ENCODE measurements at regions not wholly inside any gene's neighbourhood (a gene's known extent, or its start where the extent isn't known, plus 50 kb on each side); places are given as distances from the start of the nearest gene placed in this dataset.
"Not testable (repeated sequence)": the region's sequence is repeated elsewhere in the genome, so short reads cannot be mapped to it uniquely, and the experiment has no call there.

DNA sequence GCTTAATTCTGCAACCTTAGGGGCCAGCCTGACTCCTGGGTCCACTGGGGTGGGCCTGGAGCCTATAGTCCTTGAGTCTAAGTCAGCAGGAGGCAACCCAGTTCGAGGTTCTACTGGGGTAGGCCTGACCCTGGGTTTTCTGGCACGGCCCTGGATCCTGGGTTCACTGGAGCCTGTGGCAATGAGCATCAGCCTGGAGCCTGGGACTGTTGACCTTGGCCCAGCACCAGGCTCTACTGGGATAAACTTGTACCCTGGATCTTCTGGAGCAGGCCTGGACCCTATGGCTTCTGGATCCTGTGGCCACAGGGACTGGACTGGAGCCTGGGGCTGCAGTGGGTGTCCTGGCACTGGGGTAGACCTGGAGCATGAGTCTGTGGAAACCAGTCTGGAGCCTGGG lies 874.3 kb upstream of the INTU start:
- H3K9me3 Mint-ChIP-seq = peaks cover 4% of the 10 kb centered on the region
- no peaks in the 10 kb centered on the region for H3K36me3 Mint-ChIP-seq (ENCODE audit: low read depth)
- no peak for DNase-seq (ENCODE audit: low read depth, low spot score)
- no peaks in the 10 kb centered on the region for H3K4me1 Mint-ChIP-seq
- no peak overlapping the region for H3K4me3 Mint-ChIP-seq
- no peaks in the 10 kb centered on the region for H3K27me3 Mint-ChIP-seq (ENCODE audit: low read depth)
- TF ChIP-seq, protein P1, sequence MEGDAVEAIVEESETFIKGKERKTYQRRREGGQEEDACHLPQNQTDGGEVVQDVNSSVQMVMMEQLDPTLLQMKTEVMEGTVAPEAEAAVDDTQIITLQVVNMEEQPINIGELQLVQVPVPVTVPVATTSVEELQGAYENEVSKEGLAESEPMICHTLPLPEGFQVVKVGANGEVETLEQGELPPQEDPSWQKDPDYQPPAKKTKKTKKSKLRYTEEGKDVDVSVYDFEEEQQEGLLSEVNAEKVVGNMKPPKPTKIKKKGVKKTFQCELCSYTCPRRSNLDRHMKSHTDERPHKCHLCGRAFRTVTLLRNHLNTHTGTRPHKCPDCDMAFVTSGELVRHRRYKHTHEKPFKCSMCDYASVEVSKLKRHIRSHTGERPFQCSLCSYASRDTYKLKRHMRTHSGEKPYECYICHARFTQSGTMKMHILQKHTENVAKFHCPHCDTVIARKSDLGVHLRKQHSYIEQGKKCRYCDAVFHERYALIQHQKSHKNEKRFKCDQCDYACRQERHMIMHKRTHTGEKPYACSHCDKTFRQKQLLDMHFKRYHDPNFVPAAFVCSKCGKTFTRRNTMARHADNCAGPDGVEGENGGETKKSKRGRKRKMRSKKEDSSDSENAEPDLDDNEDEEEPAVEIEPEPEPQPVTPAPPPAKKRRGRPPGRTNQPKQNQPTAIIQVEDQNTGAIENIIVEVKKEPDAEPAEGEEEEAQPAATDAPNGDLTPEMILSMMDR (conservative IDR thresholded peaks at IDR 0.05) = no peak
- H3K27ac Mint-ChIP-seq (ENCODE audit: unreplicated experiment) = no peak overlapping the region

DNA sequence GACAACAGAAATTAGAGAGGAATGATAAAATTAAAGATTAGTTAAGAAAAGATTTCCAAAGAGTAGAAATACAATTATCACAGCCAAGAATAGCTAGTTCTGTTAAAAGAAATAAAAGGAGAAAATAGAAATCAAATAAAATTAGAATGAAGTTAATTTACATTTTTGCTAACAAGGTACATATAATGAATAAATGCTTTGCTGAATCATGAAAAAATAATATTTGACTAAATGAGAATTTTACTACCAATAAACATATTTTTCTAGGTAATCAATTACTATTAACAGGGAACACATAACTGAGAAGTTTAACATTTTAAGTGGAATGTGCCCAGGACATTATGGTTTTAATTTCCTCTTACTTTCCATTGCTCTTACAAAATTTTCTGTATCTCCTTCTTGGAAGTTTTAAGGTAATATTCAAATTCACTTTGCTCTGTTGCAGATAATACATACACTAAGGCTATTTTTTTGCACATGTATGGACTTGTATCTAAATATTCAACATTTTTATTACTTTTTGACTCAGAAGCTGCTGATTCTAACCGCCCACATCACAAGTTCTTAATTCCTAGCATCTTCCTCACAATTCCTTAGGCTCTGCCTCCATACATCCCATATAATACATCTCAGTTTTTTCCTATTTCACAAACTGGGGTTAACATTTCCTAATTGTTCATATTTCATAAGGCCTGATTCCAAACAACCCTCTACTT lies 870.7 kb upstream of the INTU start:
- Mint-ChIP-seq H3K9me3 (peaks cover 4% of the 10 kb centered on the region), H3K36me3 (ENCODE audit: low read depth) (no peaks in the 10 kb centered on the region), H3K27me3 (ENCODE audit: low read depth) (no peaks in the 10 kb centered on the region), H3K4me3 (no peak overlapping the region), H3K4me1 (no peaks in the 10 kb centered on the region), H3K27ac (ENCODE audit: unreplicated experiment) (no peak overlapping the region)
- TF ChIP-seq, protein P1 (conservative IDR thresholded peaks at IDR 0.05) = no peak
- no peak for DNase-seq (ENCODE audit: low read depth, low spot score)

DNA sequence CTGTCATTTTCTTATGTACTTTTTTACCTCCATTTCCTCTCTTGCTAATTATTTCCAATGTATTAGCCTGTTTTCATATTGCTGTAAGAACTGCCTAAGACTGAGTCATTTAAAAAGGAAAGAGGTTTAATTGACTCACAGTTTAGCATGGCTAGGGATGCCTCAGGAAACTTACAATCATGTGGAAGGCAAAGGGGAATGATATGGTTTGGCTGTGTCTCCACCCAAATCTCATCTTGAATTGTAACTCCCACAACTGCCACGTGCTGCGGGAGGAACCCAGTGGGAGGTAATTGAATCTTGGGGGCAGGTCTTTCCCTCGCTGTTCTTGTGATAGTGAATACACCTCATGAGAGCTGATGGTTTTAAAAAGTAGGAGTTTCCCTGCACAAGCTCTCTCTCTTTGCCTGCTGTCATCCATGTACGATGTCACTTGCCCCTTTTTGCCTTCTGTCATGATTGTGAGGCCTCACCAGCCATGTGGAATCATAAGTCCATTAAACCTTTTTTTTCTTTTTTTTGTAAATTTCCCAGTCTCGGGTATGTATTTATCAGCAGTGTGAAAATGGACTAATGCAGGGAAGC lies 870.0 kb upstream of the INTU start:
- no peak overlapping the region for H3K4me3 Mint-ChIP-seq
- H3K27ac Mint-ChIP-seq (ENCODE audit: unreplicated experiment) = no peak overlapping the region
- H3K9me3 Mint-ChIP-seq = peaks cover 4% of the 10 kb centered on the region
- no peaks in the 10 kb centered on the region for H3K36me3 Mint-ChIP-seq (ENCODE audit: low read depth)
- no peak for DNase-seq (ENCODE audit: low read depth, low spot score)
- no peaks in the 10 kb centered on the region for H3K4me1 Mint-ChIP-seq
- TF ChIP-seq, protein P1 (conservative IDR thresholded peaks at IDR 0.05) = no peak
- H3K27me3 Mint-ChIP-seq (ENCODE audit: low read depth) = no peaks in the 10 kb centered on the region

DNA sequence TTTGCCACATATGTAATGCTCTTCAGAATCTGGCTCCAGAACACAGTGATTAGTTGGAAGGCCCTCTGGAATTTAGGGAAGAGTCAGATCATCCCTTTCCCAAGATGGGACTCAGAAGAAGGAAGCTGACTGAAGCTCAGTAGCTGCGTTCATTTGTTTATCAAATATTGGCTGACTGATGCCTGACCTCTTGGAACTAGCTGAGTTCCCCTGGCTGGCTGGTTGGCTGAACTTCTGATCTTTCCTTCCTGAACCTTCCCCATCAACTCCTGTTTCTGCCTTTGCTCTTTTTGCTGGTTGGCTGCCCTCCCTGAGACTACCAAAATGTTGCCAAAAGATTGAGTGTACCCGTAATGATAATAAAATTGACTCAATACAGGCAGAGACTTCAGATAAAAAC lies 866.5 kb upstream of the INTU start:
- no peaks in the 10 kb centered on the region for H3K4me1 Mint-ChIP-seq
- H3K4me3 Mint-ChIP-seq = no peak overlapping the region
- no peaks in the 10 kb centered on the region for H3K36me3 Mint-ChIP-seq (ENCODE audit: low read depth)
- H3K9me3 Mint-ChIP-seq = peaks cover 4% of the 10 kb centered on the region
- H3K27me3 Mint-ChIP-seq (ENCODE audit: low read depth) = no peaks in the 10 kb centered on the region
- no peak for DNase-seq (ENCODE audit: low read depth, low spot score)
- TF ChIP-seq, protein P1 (conservative IDR thresholded peaks at IDR 0.05) = no peak
- no peak overlapping the region for H3K27ac Mint-ChIP-seq (ENCODE audit: unreplicated experiment)

DNA sequence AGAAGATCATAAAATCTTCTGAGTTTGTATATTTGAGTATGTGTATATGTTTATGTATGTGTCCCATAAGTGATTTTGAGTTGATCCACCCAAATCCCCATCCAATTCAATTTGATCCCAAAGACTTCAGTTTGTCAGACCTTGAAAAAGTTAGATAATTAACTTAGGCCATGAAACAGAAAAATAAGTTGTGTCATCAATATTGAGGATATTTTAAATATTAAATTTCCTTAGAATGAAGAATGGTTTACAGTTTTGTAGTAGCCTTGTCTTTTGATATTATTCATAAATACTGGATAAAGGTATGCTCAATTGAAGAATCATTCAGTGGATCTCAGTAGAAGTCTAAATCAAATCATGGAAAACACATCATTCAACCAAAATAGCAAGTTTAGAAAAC lies 864.4 kb upstream of the INTU start:
- Mint-ChIP-seq H3K36me3 (ENCODE audit: low read depth) (no peaks in the 10 kb centered on the region), H3K4me3 (no peak overlapping the region), H3K27ac (ENCODE audit: unreplicated experiment) (no peak overlapping the region), H3K27me3 (ENCODE audit: low read depth) (no peaks in the 10 kb centered on the region), H3K4me1 (no peaks in the 10 kb centered on the region), H3K9me3 (peaks cover 4% of the 10 kb centered on the region)
- no peak for DNase-seq (ENCODE audit: low read depth, low spot score)
- TF ChIP-seq, protein P1 (conservative IDR thresholded peaks at IDR 0.05) = no peak

DNA sequence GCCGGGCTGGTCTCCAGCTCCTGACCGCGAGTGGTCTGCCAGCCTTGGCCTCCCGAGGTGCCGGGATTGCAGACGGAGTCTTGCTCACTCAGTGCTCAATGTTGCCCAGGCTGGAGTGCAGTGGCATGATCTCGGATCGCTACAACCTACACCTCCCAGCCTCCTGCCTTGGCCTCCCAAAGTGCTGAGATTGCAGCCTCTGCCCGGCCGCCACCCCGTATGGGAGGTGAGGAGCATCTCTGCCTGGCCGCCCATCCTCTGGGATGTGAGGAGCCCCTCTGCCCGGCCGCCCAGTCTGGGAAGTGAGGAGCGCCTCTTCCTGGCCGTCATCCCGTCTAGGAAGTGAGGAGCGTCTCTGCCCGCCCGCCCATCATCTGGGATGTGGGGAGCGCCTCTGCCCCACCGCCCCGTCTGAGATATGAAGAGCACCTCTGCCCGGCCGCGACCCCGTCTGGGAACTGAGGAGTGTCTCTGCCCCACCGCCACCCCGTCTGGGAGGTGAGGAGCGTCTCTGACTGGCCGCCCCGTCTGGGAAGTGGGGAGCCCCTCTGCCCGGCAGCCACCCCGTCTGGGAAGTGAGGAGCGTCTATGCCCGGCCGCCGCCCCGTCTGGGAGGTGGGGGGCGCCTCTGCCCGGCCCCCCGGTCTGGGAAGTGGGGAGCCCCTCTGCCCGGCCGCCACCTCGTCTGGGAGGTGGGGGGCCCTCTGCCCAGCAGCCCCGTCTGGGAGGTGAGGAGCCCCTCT lies 861.8 kb upstream of the INTU start:
- not testable (repeated sequence) for H3K9me3 Mint-ChIP-seq; H3K27ac Mint-ChIP-seq (ENCODE audit: unreplicated experiment); H3K4me1 Mint-ChIP-seq; H3K36me3 Mint-ChIP-seq (ENCODE audit: low read depth); H3K4me3 Mint-ChIP-seq; H3K27me3 Mint-ChIP-seq (ENCODE audit: low read depth); DNase-seq (ENCODE audit: low read depth, low spot score)

DNA sequence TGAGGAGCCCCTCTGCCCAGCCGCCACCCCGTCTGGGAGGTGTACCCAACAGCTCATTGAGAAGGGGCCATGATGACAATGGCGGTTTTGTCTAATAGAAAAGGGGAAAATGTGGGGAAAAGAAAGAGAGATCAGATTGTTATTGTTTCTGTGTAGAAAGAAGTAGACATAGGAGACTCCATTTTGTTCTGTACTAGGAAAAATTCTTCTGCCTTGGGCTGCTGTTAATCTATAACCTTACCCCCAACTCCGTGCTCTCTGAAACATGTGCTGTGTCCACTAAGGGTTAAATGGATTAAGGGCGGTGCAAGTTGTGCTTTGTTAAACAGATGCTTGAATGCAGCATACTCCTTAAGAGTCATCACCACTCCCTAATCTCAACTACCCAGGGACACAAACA lies 861.1 kb upstream of the INTU start:
- H3K27ac Mint-ChIP-seq (ENCODE audit: unreplicated experiment); H3K9me3 Mint-ChIP-seq: not testable (repeated sequence)

More for the DNA sequence above, 861.1 kb upstream of the INTU start:
- H3K4me1 Mint-ChIP-seq; H3K27me3 Mint-ChIP-seq (ENCODE audit: low read depth); DNase-seq (ENCODE audit: low read depth, low spot score); H3K36me3 Mint-ChIP-seq (ENCODE audit: low read depth); H3K4me3 Mint-ChIP-seq: not testable (repeated sequence)

All from neural crest cell (in vitro differentiated cells).